WERI-Rb-1 (cell line): ENCODE measurements at regions not wholly inside any gene's neighbourhood (a gene's known extent, or its start where the extent isn't known, plus 50 kb on each side); places are given as distances from the start of the nearest gene placed in this dataset.
"Not testable (repeated sequence)": the region's sequence is repeated elsewhere in the genome, so short reads cannot be mapped to it uniquely, and the experiment has no call there.

ENCODE experiments used
- DNase-seq: peaks from one replicate; pipeline ENCODE4 v3.0.0-alpha.2; 2020
- H3K27ac ChIP-seq: fragments of 250-450 bp; sonication (Bioruptor Pico); 2 replicates; pipeline ENCODE4 v1.5.1; 2020; ENCODE audit warnings: mild to moderate bottlenecking, moderate library complexity
- H3K27me3 ChIP-seq: fragments of 250-450 bp; sonication (Bioruptor Pico); 2 replicates; pipeline ENCODE4 v1.5.1; 2021; ENCODE audit warnings: mild to moderate bottlenecking, low read depth, moderate library complexity; ENCODE audit not compliant: insufficient read depth, severe bottlenecking
- H3K36me3 ChIP-seq: fragments of 250-450 bp; sonication (Bioruptor Pico); 2 replicates; pipeline ENCODE4 v1.5.1; 2020; ENCODE audit warnings: mild to moderate bottlenecking, moderate library complexity
- H3K4me3 ChIP-seq: 2 replicates; pipeline ENCODE4 v1.5.1; 2011; ENCODE audit warnings: low read depth, mild to moderate bottlenecking, control low read depth, low read length
- H3K9me3 ChIP-seq: fragments of 250-450 bp; sonication (Bioruptor Pico); 2 replicates; pipeline ENCODE4 v1.5.1; 2021; ENCODE audit warnings: mild to moderate bottlenecking, moderate library complexity; ENCODE audit not compliant: severe bottlenecking
- CTCF ChIP-seq: IDR thresholded peaks from 2 replicates; pipeline ENCODE4 v1.5.1; 2011; ENCODE audit warnings: low read depth, mild to moderate bottlenecking, control low read depth, inconsistent platforms, low read length

DNA sequence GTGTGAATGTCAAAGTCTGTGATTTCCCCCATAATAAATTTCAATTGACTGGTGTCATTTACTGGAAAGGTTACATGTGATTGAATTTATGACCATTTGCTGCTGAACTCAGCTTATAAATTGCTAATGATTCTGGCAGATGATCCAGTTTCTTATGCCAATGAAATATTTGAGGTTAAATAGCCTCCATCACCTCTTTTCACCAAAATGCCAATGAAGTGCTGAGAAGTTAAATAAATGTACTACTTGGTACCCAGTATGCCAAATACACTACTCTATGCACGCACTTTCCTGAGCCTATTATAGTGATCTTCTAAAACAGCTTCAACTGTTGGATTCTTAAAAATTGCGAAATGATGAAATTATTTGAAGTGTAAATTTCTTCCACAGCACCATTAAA lies 741.4 kb downstream of the PLA2G4A start:
- TF ChIP-seq CTCF, result no peak
- H3K36me3 ChIP-seq, result no peaks in the 10 kb centered on the region
- no peak for DNase-seq
- H3K27me3 ChIP-seq, result no peaks in the 10 kb centered on the region
- no peaks in the 10 kb centered on the region for H3K9me3 ChIP-seq
- H3K4me3 ChIP-seq, result no peak overlapping the region
- no peak overlapping the region for H3K27ac ChIP-seq

- TF ChIP-seq CTCF, result no peak
- H3K27ac ChIP-seq, result no peak overlapping the region
- DNase-seq, result no peak
- no peak overlapping the region for H3K4me3 ChIP-seq
- H3K27me3 ChIP-seq, result no peaks in the 10 kb centered on the region
- H3K9me3 ChIP-seq, result no peaks in the 10 kb centered on the region
- no peaks in the 10 kb centered on the region for H3K36me3 ChIP-seq
Measured at GRCh38 chr1:187577610-187578009, 748.9 kb downstream of the PLA2G4A start.

- no peak overlapping the region for H3K4me3 ChIP-seq
- no peak for TF ChIP-seq CTCF
- H3K27ac ChIP-seq, result no peak overlapping the region
- DNase-seq, result no peak
- no peaks in the 10 kb centered on the region for H3K27me3 ChIP-seq
- H3K9me3 ChIP-seq, result no peaks in the 10 kb centered on the region
- no peaks in the 10 kb centered on the region for H3K36me3 ChIP-seq
Measured at GRCh38 chr1:187588917-187589316, 760.2 kb downstream of the PLA2G4A start.

DNA sequence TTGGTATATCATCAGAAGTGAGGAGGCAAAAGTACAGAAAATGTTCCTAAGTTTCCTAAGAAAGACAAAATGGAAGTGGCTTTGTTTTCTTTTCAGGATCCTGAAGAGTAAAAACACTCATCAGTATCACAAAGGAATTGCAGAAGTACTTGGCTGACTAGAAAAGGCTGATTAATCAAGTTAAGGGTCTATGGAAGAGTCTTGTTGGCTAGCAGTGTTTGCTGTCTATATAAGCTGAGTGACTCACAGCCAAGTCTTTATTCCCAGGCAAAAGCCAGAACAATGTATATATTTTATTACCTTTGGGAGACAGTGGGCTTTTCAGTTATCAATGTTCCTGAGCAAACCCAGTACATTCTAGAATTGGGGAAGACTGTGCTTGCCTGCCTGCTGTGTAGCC lies 777.0 kb downstream of the PLA2G4A start:
- no peaks in the 10 kb centered on the region for H3K27me3 ChIP-seq
- no peak for DNase-seq
- no peak overlapping the region for H3K4me3 ChIP-seq
- no peak for TF ChIP-seq CTCF
- no peaks in the 10 kb centered on the region for H3K9me3 ChIP-seq
- H3K27ac ChIP-seq, result no peak overlapping the region
- H3K36me3 ChIP-seq, result no peaks in the 10 kb centered on the region

DNA sequence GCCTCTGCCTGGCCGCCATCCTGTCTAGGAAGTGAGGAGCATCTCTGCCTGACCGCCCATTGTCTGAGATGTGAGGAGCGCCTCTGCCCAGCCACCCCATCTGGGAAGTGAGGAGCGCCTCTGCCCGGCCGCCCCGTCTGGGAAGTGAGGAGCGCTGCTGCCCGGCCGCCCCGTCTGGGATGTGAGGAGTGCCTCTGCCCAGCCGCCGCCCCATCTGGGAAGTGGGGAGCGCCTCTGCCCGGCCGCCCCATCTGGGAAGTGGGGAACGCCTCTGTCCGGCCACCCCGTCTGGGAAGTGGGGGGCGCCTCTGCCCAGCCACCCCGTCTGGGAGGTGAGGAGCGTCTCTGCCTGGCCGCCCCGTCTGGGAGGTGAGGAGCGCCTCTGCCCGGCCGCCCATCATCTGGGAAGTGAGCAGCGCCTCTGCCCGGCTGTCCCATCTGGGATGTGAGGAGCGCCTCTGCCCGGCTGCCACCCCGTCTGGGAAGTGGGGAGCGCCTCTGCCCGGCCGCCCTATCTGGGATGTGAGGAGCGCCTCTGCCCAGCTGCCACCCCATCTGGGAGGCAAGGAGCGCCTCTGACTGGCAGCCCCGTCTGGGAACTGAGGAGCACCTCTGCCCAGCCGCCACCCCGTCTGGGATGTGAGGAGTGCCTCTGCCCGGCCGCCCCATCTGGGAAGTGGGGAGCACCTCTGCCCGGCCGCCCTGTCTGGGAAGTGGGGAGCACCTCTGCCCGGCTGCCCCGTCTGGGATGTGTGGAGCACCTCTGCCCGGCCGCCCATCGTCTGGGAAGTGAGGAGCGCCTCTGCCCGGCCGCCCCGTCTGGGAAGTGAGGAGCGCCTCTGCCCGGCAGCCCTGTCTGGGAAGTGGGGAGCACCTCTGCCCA lies 787.3 kb downstream of the PLA2G4A start:
- H3K27me3 ChIP-seq, H3K4me3 ChIP-seq, H3K36me3 ChIP-seq, DNase-seq, H3K9me3 ChIP-seq, H3K27ac ChIP-seq: not testable (repeated sequence)

- H3K36me3 ChIP-seq, H3K9me3 ChIP-seq, DNase-seq, H3K27me3 ChIP-seq, H3K27ac ChIP-seq, H3K4me3 ChIP-seq: not testable (repeated sequence)
Measured at GRCh38 chr1:187616830-187617229, 788.1 kb downstream of the PLA2G4A start.

DNA sequence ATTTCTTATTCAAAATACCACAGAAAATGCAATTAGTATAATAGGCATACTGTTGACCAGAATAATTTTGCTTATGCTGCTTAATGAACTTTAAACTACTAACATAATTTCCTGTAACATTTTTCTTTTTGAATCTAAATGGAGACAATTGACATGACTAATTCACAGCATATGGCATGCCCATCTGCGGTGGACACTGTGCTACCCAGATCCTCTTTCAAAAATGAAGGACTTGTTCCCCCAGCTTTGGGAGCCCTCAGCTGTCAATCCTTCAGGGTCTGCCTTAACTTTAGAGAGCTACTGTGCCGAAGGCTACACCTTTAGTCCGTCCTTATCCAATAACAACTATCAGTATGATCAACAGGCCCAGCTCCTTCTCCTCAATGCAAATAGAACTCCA lies 789.0 kb downstream of the PLA2G4A start:
- H3K27ac ChIP-seq, result no peak overlapping the region; the same call in 1 of the 2 replicates
- H3K36me3 ChIP-seq, result no peaks in the 10 kb centered on the region
- TF ChIP-seq CTCF, result no peak
- no peak overlapping the region for H3K4me3 ChIP-seq
- no peaks in the 10 kb centered on the region for H3K9me3 ChIP-seq
- DNase-seq, result no peak
- H3K27me3 ChIP-seq, result no peaks in the 10 kb centered on the region
